ENCODE measurements at regions not wholly inside any gene's neighbourhood (a gene's known extent, or its start where the extent isn't known, plus 50 kb on each side); places are given as distances from the start of the nearest gene placed in this dataset.

GRCh38 chr12:126482238-126482889 lies 1417.1 kb downstream of the AACS start:
- H3K27ac ChIP-seq = no peak overlapping the region
- no peak for TF ChIP-seq ZFX (IDR thresholded peaks at IDR 0.05)
- TF ChIP-seq CTCF (conservative IDR thresholded peaks at IDR 0.05) = no peak

- TF ChIP-seq ZFX (IDR thresholded peaks at IDR 0.05) (no peak), CTCF (conservative IDR thresholded peaks at IDR 0.05) (no peak)
- no peak overlapping the region for H3K27ac ChIP-seq
These were observed 1418.2 kb downstream of the AACS start for GRCh38 chr12:126483145-126484068.

- H3K27ac ChIP-seq = no peak overlapping the region
- TF ChIP-seq ZFX (IDR thresholded peaks at IDR 0.05) (no peak), CTCF (conservative IDR thresholded peaks at IDR 0.05) (no peak)
These were observed 1422.3 kb downstream of the AACS start for GRCh38 chr12:126487431-126487980.

GRCh38 chr12:126488806-126489205 lies 1423.6 kb downstream of the AACS start:
- TF ChIP-seq ZFX (IDR thresholded peaks at IDR 0.05) (no peak), CTCF (conservative IDR thresholded peaks at IDR 0.05) (no peak)
- H3K27ac ChIP-seq = no peak overlapping the region

GRCh38 chr12:126492181-126492580 lies 1426.9 kb downstream of the AACS start:
- TF ChIP-seq ZFX (IDR thresholded peaks at IDR 0.05) (no peak), CTCF (conservative IDR thresholded peaks at IDR 0.05) (no peak)
- H3K27ac ChIP-seq = no peak overlapping the region

GRCh38 chr12:126493366-126494108 lies 1428.3 kb downstream of the AACS start:
- H3K27ac ChIP-seq = no peak overlapping the region
- no peak for TF ChIP-seq ZFX (IDR thresholded peaks at IDR 0.05)
- no peak for TF ChIP-seq CTCF (conservative IDR thresholded peaks at IDR 0.05)
